Effector memory CD8-positive, alpha-beta T cell (primary cell): ENCODE measurements at regions not wholly inside any gene's neighbourhood (a gene's known extent, or its start where the extent isn't known, plus 50 kb on each side); places are given as distances from the start of the nearest gene placed in this dataset.
"Not testable (repeated sequence)": the region's sequence is repeated elsewhere in the genome, so short reads cannot be mapped to it uniquely, and the experiment has no call there.

Source experiments
- ATAC-seq: fragments of 150-1000 bp; cut with Tn5 transposase; replicated peaks from 2 replicates; pipeline ENCODE4 v1.10.0; 2021; ENCODE audit warnings: mild to moderate bottlenecking, moderate library complexity
- DNase-seq, 3 experiments: peaks; one replicate each; pipeline ENCODE4 v3.0.0; 2021
- H3K27ac Mint-ChIP-seq, 2 donors: one replicate each; pipeline ENCODE4 v1.8.0; 2022; ENCODE audit warnings: mild to moderate bottlenecking in 2 of 2, mixed read lengths in 2 of 2, moderate library complexity in 2 of 2
- H3K27me3 Mint-ChIP-seq, 2 donors: one replicate each; pipeline ENCODE4 v1.8.0; 2022; ENCODE audit warnings: mixed read lengths in 2 of 2
- H3K36me3 Mint-ChIP-seq: one replicate; pipeline ENCODE4 v1.8.0; 2022; ENCODE audit warnings: mild to moderate bottlenecking, moderate library complexity, mixed read lengths; ENCODE audit not compliant: insufficient read depth
- H3K4me1 Mint-ChIP-seq, 2 donors: one replicate each; pipeline ENCODE4 v1.8.0; 2022; ENCODE audit warnings: low read depth in 2 of 2, mixed read lengths in 2 of 2
- H3K4me3 Mint-ChIP-seq, 2 donors: one replicate each; pipeline ENCODE4 v1.8.0; 2022; ENCODE audit warnings: mild to moderate bottlenecking in 2 of 2, mixed read lengths in 2 of 2, moderate library complexity in 2 of 2
- H3K9me3 Mint-ChIP-seq, 2 donors: one replicate each; pipeline ENCODE4 v1.8.0; 2022; ENCODE audit warnings: mixed read lengths in 2 of 2

GRCh38 chr4:81802285-81802846 lies 330.7 kb upstream of the RASGEF1B start:
- H3K27ac Mint-ChIP-seq, result no peak overlapping the region
- no peaks in the 10 kb centered on the region for H3K36me3 Mint-ChIP-seq
- ATAC-seq (no peak), DNase-seq (no peak)
- no peak overlapping the region for H3K4me3 Mint-ChIP-seq
- H3K4me1 Mint-ChIP-seq, result no peaks in the 10 kb centered on the region
- H3K27me3 Mint-ChIP-seq, result peaks cover 15 to 30% of the 10 kb centered on the region in 2 donors
- no peaks in the 10 kb centered on the region for H3K9me3 Mint-ChIP-seq

GRCh38 chr4:81799371-81799770 lies 327.7 kb upstream of the RASGEF1B start:
- DNase-seq (no peak), ATAC-seq (no peak)
- Mint-ChIP-seq H3K27ac (no peak overlapping the region), H3K27me3 (peaks cover 15 to 16% of the 10 kb centered on the region in 2 donors), H3K36me3 (no peaks in the 10 kb centered on the region), H3K4me3 (no peak overlapping the region), H3K9me3 (no peaks in the 10 kb centered on the region), H3K4me1 (peaks cover 3 to 6% of the 10 kb centered on the region in 2 donors)

- Mint-ChIP-seq H3K9me3 (no peaks in the 10 kb centered on the region), H3K27ac (peak overlapping the region in 1 of 2 donors; percentile 5), H3K4me1 (peaks cover 3 to 6% of the 10 kb centered on the region in 2 donors), H3K36me3 (no peaks in the 10 kb centered on the region), H3K4me3 (no peak overlapping the region), H3K27me3 (no peaks in the 10 kb centered on the region)
- DNase-seq (no peak), ATAC-seq (peak; percentile 52)
These were observed 325.3 kb upstream of the RASGEF1B start for GRCh38 chr4:81796790-81797528.

GRCh38 chr4:81792521-81792920 lies 320.8 kb upstream of the RASGEF1B start:
- ATAC-seq (no peak), DNase-seq (no peak)
- Mint-ChIP-seq H3K9me3 (no peaks in the 10 kb centered on the region), H3K27me3 (no peaks in the 10 kb centered on the region), H3K27ac (no peak overlapping the region), H3K4me3 (no peak overlapping the region), H3K4me1 (peaks cover 3 to 6% of the 10 kb centered on the region in 2 donors), H3K36me3 (no peaks in the 10 kb centered on the region)

- Mint-ChIP-seq H3K9me3 (no peaks in the 10 kb centered on the region), H3K4me1 (no peaks in the 10 kb centered on the region), H3K27ac (no peak overlapping the region), H3K27me3 (no peaks in the 10 kb centered on the region), H3K36me3 (no peaks in the 10 kb centered on the region), H3K4me3 (no peak overlapping the region)
- ATAC-seq (no peak), DNase-seq (no peak)
These were observed 318.8 kb upstream of the RASGEF1B start for GRCh38 chr4:81790477-81790876.

- Mint-ChIP-seq H3K4me1 (no peaks in the 10 kb centered on the region), H3K9me3 (no peaks in the 10 kb centered on the region), H3K27me3 (no peaks in the 10 kb centered on the region), H3K4me3 (no peak overlapping the region), H3K27ac (no peak overlapping the region), H3K36me3 (no peaks in the 10 kb centered on the region)
- ATAC-seq, result no peak
- no peak for DNase-seq
These were observed 318.2 kb upstream of the RASGEF1B start for GRCh38 chr4:81789741-81790399.

GRCh38 chr4:81789158-81789557 lies 317.5 kb upstream of the RASGEF1B start:
- H3K4me3 Mint-ChIP-seq, result no peak overlapping the region
- H3K27ac Mint-ChIP-seq, result no peak overlapping the region
- H3K27me3 Mint-ChIP-seq, result no peaks in the 10 kb centered on the region
- H3K36me3 Mint-ChIP-seq, result no peaks in the 10 kb centered on the region
- DNase-seq, result no peak
- ATAC-seq, result no peak
- H3K4me1 Mint-ChIP-seq, result no peaks in the 10 kb centered on the region
- H3K9me3 Mint-ChIP-seq, result no peaks in the 10 kb centered on the region

GRCh38 chr4:81786766-81787165 lies 315.1 kb upstream of the RASGEF1B start:
- no peaks in the 10 kb centered on the region for H3K27me3 Mint-ChIP-seq
- no peak for ATAC-seq
- H3K4me1 Mint-ChIP-seq, result no peaks in the 10 kb centered on the region
- H3K27ac Mint-ChIP-seq, result no peak overlapping the region
- no peak for DNase-seq
- no peaks in the 10 kb centered on the region for H3K9me3 Mint-ChIP-seq
- no peaks in the 10 kb centered on the region for H3K36me3 Mint-ChIP-seq
- no peak overlapping the region for H3K4me3 Mint-ChIP-seq

- H3K4me1 Mint-ChIP-seq, result no peaks in the 10 kb centered on the region
- DNase-seq (no peak), ATAC-seq (no peak)
- H3K36me3 Mint-ChIP-seq, result no peaks in the 10 kb centered on the region
- H3K4me3 Mint-ChIP-seq, result no peak overlapping the region
- H3K27ac Mint-ChIP-seq, result no peak overlapping the region
- H3K9me3 Mint-ChIP-seq, result no peaks in the 10 kb centered on the region
- no peaks in the 10 kb centered on the region for H3K27me3 Mint-ChIP-seq
These were observed 314.5 kb upstream of the RASGEF1B start for GRCh38 chr4:81786063-81786763.

- Mint-ChIP-seq H3K36me3 (no peaks in the 10 kb centered on the region), H3K27me3 (no peaks in the 10 kb centered on the region), H3K4me1 (no peaks in the 10 kb centered on the region), H3K4me3 (no peak overlapping the region), H3K9me3 (no peaks in the 10 kb centered on the region), H3K27ac (no peak overlapping the region)
- DNase-seq, result no peak
- no peak for ATAC-seq
These were observed 313.6 kb upstream of the RASGEF1B start for GRCh38 chr4:81785338-81785737.

GRCh38 chr4:81783558-81783957 lies 311.9 kb upstream of the RASGEF1B start:
- Mint-ChIP-seq H3K4me3 (no peak overlapping the region), H3K9me3 (no peaks in the 10 kb centered on the region), H3K4me1 (no peaks in the 10 kb centered on the region), H3K36me3 (peaks cover 4% of the 10 kb centered on the region), H3K27ac (no peak overlapping the region), H3K27me3 (peaks cover 0 to 6% of the 10 kb centered on the region in 2 donors)
- DNase-seq (no peak), ATAC-seq (no peak)

GRCh38 chr4:81781799-81782198 lies 310.1 kb upstream of the RASGEF1B start:
- DNase-seq (no peak), ATAC-seq (no peak)
- Mint-ChIP-seq H3K36me3 (peaks cover 4% of the 10 kb centered on the region), H3K4me3 (no peak overlapping the region), H3K9me3 (no peaks in the 10 kb centered on the region), H3K27ac (no peak overlapping the region), H3K4me1 (no peaks in the 10 kb centered on the region), H3K27me3 (peaks cover 0 to 8% of the 10 kb centered on the region in 2 donors)

GRCh38 chr4:81777718-81778117 lies 306.0 kb upstream of the RASGEF1B start:
- not testable (repeated sequence) for ATAC-seq, H3K4me1 Mint-ChIP-seq, H3K9me3 Mint-ChIP-seq, DNase-seq, H3K36me3 Mint-ChIP-seq, H3K27ac Mint-ChIP-seq, H3K4me3 Mint-ChIP-seq
- H3K27me3 Mint-ChIP-seq, result peaks cover 7 to 20% of the 10 kb centered on the region in 2 donors
